Natural killer cell (primary cell): ENCODE measurements at regions not wholly inside any gene's neighbourhood (a gene's known extent, or its start where the extent isn't known, plus 50 kb on each side); places are given as distances from the start of the nearest gene placed in this dataset.

Source experiments
- ATAC-seq, 3 donors: fragments of 150-1000 bp in 2 of 3; fragments of 200-7000 bp in 1 of 3; cut with Tn5 transposase; 1 replicate in 1 of 3; 2 replicates in 2 of 3; pipeline ENCODE4 v1.10.0; 2021; ENCODE audit warnings: mild to moderate bottlenecking in 2 of 3, moderate library complexity in 2 of 3
- DNase-seq, 2 donors: peaks; one replicate each; pipeline versions ENCODE4 v3.0.0 to v3.0.0-alpha.2; 2013 to 2021; ENCODE audit warnings: mixed read lengths in 1 of 2
- H3K27ac ChIP-seq: one replicate; pipeline ENCODE4 v1.5.1; 2013; ENCODE audit warnings: mild to moderate bottlenecking, low read length
- H3K27me3 ChIP-seq: one replicate; pipeline ENCODE4 v1.6.1; 2013; ENCODE audit warnings: low read length; ENCODE audit not compliant: control insufficient read depth, insufficient read depth
- H3K36me3 ChIP-seq: one replicate; pipeline ENCODE4 v1.6.1; 2013; ENCODE audit warnings: low read length; ENCODE audit not compliant: control insufficient read depth, insufficient read depth
- H3K4me1 ChIP-seq: one replicate; pipeline ENCODE4 v1.6.1; 2013; ENCODE audit warnings: low read length; ENCODE audit not compliant: control insufficient read depth, insufficient read depth
- H3K4me3 ChIP-seq: one replicate; pipeline ENCODE4 v1.5.1; 2013; ENCODE audit warnings: low read length
- H3K9me3 ChIP-seq: one replicate; pipeline ENCODE4 v1.6.1; 2013; ENCODE audit warnings: low read length; ENCODE audit not compliant: control insufficient read depth, insufficient read depth
- H3K27ac Mint-ChIP-seq, 2 donors: one replicate each; pipeline ENCODE4 v1.8.0; 2022; ENCODE audit warnings: mild to moderate bottlenecking in 2 of 2, mixed read lengths in 2 of 2, moderate library complexity in 1 of 2
- H3K27me3 Mint-ChIP-seq, 2 donors: one replicate each; pipeline ENCODE4 v1.8.0; 2022; ENCODE audit warnings: low read depth in 2 of 2, mixed read lengths in 2 of 2
- H3K36me3 Mint-ChIP-seq: one replicate; pipeline ENCODE4 v1.8.0; 2022; ENCODE audit warnings: mixed read lengths
- H3K4me1 Mint-ChIP-seq, 2 donors: one replicate each; pipeline ENCODE4 v1.8.0; 2022; ENCODE audit warnings: mixed read lengths in 2 of 2
- H3K4me3 Mint-ChIP-seq: one replicate; pipeline ENCODE4 v1.8.0; 2022; ENCODE audit warnings: mild to moderate bottlenecking, moderate library complexity, mixed read lengths
- H3K9me3 Mint-ChIP-seq, 2 donors: one replicate each; pipeline ENCODE4 v1.8.0; 2022; ENCODE audit warnings: mixed read lengths in 2 of 2
- WGBS: methylation state at CpG from one replicate; pipeline ENCODE4 v1.1.7; 2013; ENCODE audit warnings: missing lambda C conversion rate; ENCODE audit not compliant: insufficient coverage; 5-methylcytosine and 5-hydroxymethylcytosine counted together
- intact Hi-C: fragments of 100-400 bp; cut with micrococcal nuclease; formaldehyde crosslinking; loops from one replicate; pipeline ENCODE4 v1.14.2; 2022
- TF ChIP-seq, protein P1 (sequence below): fragments of 200-600 bp; IDR thresholded peaks from one replicate; pipeline ENCODE4 v1.8.0; 2022; ENCODE audit warnings: antibody characterized with exemption

DNA sequence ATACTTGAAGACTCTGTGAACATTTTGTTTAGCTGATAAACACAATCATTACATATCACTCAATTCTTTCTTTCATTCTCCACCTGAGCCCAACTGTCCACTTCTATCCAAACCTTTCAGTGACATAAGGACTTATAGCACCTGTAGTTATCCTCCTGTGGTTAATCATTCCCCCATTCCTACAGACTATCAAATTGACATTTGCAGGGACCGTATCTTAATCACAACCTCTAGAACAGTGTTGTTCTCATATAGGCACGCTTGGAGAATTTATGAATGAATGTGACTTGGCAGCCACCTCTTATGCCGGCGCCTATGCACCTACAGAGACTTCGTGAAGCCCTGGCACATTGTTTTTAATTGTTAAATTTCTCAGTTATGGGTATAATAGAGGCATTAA lies 83.9 kb upstream of the CXADR start:
- no peak overlapping the region for H3K27ac ChIP-seq
- intact Hi-C loops = no loop called here
- H3K9me3 ChIP-seq = no peaks in the 10 kb centered on the region
- 90% methylated on average over 5 of the region's 5 CpGs for WGBS
- Mint-ChIP-seq H3K9me3 (peaks cover 6 to 8% of the 10 kb centered on the region in 2 donors), H3K4me1 (no peaks in the 10 kb centered on the region), H3K27ac (no peak overlapping the region), H3K4me3 (no peak overlapping the region), H3K36me3 (peaks cover 4% of the 10 kb centered on the region), H3K27me3 (no peaks in the 10 kb centered on the region)
- H3K4me3 ChIP-seq = no peak overlapping the region
- ATAC-seq (no peak), DNase-seq (no peak)
- H3K36me3 ChIP-seq = no peaks in the 10 kb centered on the region
- TF ChIP-seq, protein P1, sequence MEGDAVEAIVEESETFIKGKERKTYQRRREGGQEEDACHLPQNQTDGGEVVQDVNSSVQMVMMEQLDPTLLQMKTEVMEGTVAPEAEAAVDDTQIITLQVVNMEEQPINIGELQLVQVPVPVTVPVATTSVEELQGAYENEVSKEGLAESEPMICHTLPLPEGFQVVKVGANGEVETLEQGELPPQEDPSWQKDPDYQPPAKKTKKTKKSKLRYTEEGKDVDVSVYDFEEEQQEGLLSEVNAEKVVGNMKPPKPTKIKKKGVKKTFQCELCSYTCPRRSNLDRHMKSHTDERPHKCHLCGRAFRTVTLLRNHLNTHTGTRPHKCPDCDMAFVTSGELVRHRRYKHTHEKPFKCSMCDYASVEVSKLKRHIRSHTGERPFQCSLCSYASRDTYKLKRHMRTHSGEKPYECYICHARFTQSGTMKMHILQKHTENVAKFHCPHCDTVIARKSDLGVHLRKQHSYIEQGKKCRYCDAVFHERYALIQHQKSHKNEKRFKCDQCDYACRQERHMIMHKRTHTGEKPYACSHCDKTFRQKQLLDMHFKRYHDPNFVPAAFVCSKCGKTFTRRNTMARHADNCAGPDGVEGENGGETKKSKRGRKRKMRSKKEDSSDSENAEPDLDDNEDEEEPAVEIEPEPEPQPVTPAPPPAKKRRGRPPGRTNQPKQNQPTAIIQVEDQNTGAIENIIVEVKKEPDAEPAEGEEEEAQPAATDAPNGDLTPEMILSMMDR = no peak
- H3K4me1 ChIP-seq = no peaks in the 10 kb centered on the region
- H3K27me3 ChIP-seq = no peaks in the 10 kb centered on the region

DNA sequence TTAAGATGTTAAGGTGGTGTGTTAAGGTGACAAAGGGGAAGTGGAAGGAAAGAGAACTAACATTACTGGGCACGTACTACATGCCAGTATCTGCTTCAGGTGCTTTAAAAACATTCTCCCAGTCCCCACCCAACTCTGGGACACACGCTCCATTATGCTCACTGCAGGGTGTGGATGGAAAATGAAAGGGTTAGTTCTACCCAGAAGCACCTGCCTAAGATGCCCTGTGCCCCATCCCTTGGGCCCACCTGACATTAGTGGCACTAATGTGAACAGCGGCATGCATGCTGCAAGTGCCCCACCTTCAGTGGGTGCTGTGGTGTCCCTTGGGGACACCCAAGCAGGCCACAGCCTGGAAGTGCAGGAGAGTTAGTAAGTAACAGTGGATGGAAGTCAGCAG lies 82.9 kb upstream of the CXADR start:
- DNase-seq (no peak), ATAC-seq (no peak)
- Mint-ChIP-seq H3K27me3 (no peaks in the 10 kb centered on the region), H3K36me3 (peaks cover 4% of the 10 kb centered on the region), H3K27ac (no peak overlapping the region), H3K4me3 (no peak overlapping the region), H3K9me3 (peaks cover 5% of the 10 kb centered on the region in 2 donors), H3K4me1 (no peaks in the 10 kb centered on the region)
- H3K36me3 ChIP-seq = no peaks in the 10 kb centered on the region
- intact Hi-C loops = no loop called here
- H3K27ac ChIP-seq = no peak overlapping the region
- H3K9me3 ChIP-seq = no peaks in the 10 kb centered on the region
- TF ChIP-seq, protein P1 = no peak
- 96% methylated on average over 1 of the region's 3 CpGs for WGBS
- H3K4me1 ChIP-seq = no peaks in the 10 kb centered on the region
- no peaks in the 10 kb centered on the region for H3K27me3 ChIP-seq
- no peak overlapping the region for H3K4me3 ChIP-seq

DNA sequence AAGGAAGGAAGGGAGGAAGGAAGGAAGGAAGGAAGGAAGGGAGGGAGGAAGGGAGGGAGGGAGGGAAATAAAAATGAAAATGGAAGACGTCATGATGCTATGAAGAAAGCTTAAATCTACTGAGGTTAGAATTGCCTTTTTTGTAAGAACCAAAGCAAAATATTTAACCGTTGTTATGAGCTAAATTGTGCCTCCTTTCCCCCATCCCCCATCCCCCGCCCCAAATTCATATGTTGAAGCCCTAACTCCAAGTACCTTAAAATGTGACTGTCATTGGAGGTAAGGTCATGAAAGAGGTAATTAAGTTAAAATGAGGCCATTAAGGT lies 80.1 kb upstream of the CXADR start:
- peaks cover 2 to 5% of the 10 kb centered on the region in 2 donors for H3K9me3 Mint-ChIP-seq
- no peak for ATAC-seq
- no CpG with 5 or more reads among the region's 3 CpGs for WGBS

DNA sequence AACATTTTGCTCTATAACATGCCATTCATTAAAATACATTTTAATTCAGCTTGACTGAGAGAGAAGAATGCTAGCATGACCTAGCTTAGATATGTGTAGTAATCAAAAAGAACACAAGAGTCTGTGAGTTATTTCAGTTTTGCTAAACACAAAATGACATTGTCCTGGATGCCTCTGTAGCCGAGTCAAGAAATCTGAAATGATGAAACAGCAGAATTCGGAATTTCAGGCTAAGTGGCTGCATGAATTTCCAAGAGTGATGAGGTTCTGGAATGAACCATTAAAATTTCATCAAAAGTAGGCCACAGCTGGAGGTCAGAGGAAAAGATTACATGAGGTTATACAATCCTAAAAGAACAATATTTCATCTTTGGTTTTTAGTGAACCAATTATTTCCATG lies 79.1 kb upstream of the CXADR start:
- Mint-ChIP-seq H3K4me3 (no peak overlapping the region), H3K4me1 (no peaks in the 10 kb centered on the region), H3K27me3 (no peaks in the 10 kb centered on the region), H3K9me3 (peaks cover 0 to 5% of the 10 kb centered on the region in 2 donors), H3K27ac (no peak overlapping the region), H3K36me3 (no peaks in the 10 kb centered on the region)
- Histone ChIP-seq H3K9me3 (no peaks in the 10 kb centered on the region), H3K4me3 (no peak overlapping the region), H3K27ac (no peak overlapping the region), H3K36me3 (no peaks in the 10 kb centered on the region), H3K4me1 (no peaks in the 10 kb centered on the region), H3K27me3 (no peaks in the 10 kb centered on the region)
- no peak for DNase-seq
- 58% methylated on average over 2 of the region's 2 CpGs for WGBS
- TF ChIP-seq, protein P1 = no peak
- intact Hi-C loops = no loop called here
- ATAC-seq = no peak

More for the DNA sequence above, 80.1 kb upstream of the CXADR start:
- no peaks in the 10 kb centered on the region for H3K27me3 Mint-ChIP-seq
- H3K4me3 Mint-ChIP-seq = no peak overlapping the region
- no peaks in the 10 kb centered on the region for H3K36me3 ChIP-seq
- H3K27me3 ChIP-seq = no peaks in the 10 kb centered on the region
- no peaks in the 10 kb centered on the region for H3K4me1 Mint-ChIP-seq
- no peak overlapping the region for H3K27ac Mint-ChIP-seq
- TF ChIP-seq, protein P1 = no peak
- intact Hi-C loops = no loop called here
- H3K4me3 ChIP-seq = no peak overlapping the region
- H3K27ac ChIP-seq = no peak overlapping the region
- no peaks in the 10 kb centered on the region for H3K9me3 ChIP-seq
- H3K4me1 ChIP-seq = no peaks in the 10 kb centered on the region
- no peaks in the 10 kb centered on the region for H3K36me3 Mint-ChIP-seq
- DNase-seq = no peak
